Brain microvascular endothelial cell (primary cell): ENCODE measurements at regions not wholly inside any gene's neighbourhood (a gene's known extent, or its start where the extent isn't known, plus 50 kb on each side); places are given as distances from the start of the nearest gene placed in this dataset.

Experiments used
- DNase-seq: peaks from one replicate; pipeline ENCODE4 v3.0.0-alpha.2; 2020
- H3K27ac ChIP-seq: fragments of 250-450 bp; sonication (Bioruptor Pico); 2 replicates; pipeline ENCODE4 v1.5.1; 2020; ENCODE audit warnings: mild to moderate bottlenecking, moderate library complexity
- H3K27me3 ChIP-seq: fragments of 250-450 bp; sonication (Bioruptor Pico); replicated peaks from 2 replicates; pipeline ENCODE4 v1.5.1; 2020; ENCODE audit warnings: mild to moderate bottlenecking
- H3K36me3 ChIP-seq: fragments of 250-450 bp; sonication (Bioruptor Pico); replicated peaks from 2 replicates; pipeline ENCODE4 v1.5.1; 2020; ENCODE audit warnings: mild to moderate bottlenecking
- H3K4me3 ChIP-seq: 2 replicates; pipeline ENCODE4 v1.5.1; 2011; ENCODE audit warnings: low read depth, mild to moderate bottlenecking, control low read depth, low read length, moderate library complexity
- CTCF ChIP-seq: IDR thresholded peaks from 2 replicates; pipeline ENCODE4 v1.5.1; 2011; ENCODE audit warnings: low read depth, mild to moderate bottlenecking, moderate library complexity, low read length, control low read depth, inconsistent platforms; ENCODE audit errors: missing control alignments
- in situ Hi-C: cut with HindIII; loops from 2 replicates; pipeline ENCODE4 v1.10.0; 2017; ENCODE audit warnings: low sequenced_read_pairs, low pct_ligation_motif_present

- in situ Hi-C loops = no loop called here
- no peak for TF ChIP-seq CTCF
- no peaks in the 10 kb centered on the region for H3K27me3 ChIP-seq
- H3K36me3 ChIP-seq = no peaks in the 10 kb centered on the region
- no peak overlapping the region for H3K4me3 ChIP-seq
- H3K27ac ChIP-seq = no peak overlapping the region
- no peak for DNase-seq
These were observed 166.5 kb upstream of the PITRM1 start for GRCh38 chr10:3339121-3339520.

- no peak overlapping the region for H3K27ac ChIP-seq
- no peaks in the 10 kb centered on the region for H3K36me3 ChIP-seq
- no peak overlapping the region for H3K4me3 ChIP-seq
- no peak for TF ChIP-seq CTCF
- DNase-seq = no peak
- no peaks in the 10 kb centered on the region for H3K27me3 ChIP-seq
- in situ Hi-C loops = no loop called here
These were observed 165.2 kb upstream of the PITRM1 start for GRCh38 chr10:3337741-3338140.

GRCh38 chr10:3336673-3337293 is 164.2 kb upstream of the PITRM1 start:
- no peak for TF ChIP-seq CTCF
- Histone ChIP-seq H3K36me3 (no peaks in the 10 kb centered on the region), H3K27me3 (no peaks in the 10 kb centered on the region), H3K4me3 (no peak overlapping the region), H3K27ac (no peak overlapping the region)
- in situ Hi-C loops = no loop called here
- no peak for DNase-seq

- no peaks in the 10 kb centered on the region for H3K36me3 ChIP-seq
- in situ Hi-C loops = no loop called here
- DNase-seq = no peak
- no peaks in the 10 kb centered on the region for H3K27me3 ChIP-seq
- no peak for TF ChIP-seq CTCF
- H3K4me3 ChIP-seq = no peak overlapping the region
- no peak overlapping the region for H3K27ac ChIP-seq
These were observed 160.8 kb upstream of the PITRM1 start for GRCh38 chr10:3333426-3333825.

- in situ Hi-C loops = no loop called here
These were observed 159.2 kb upstream of the PITRM1 start for GRCh38 chr10:3331690-3332230.

More at GRCh38 chr10:3331690-3332230, 159.2 kb upstream of the PITRM1 start:
- TF ChIP-seq CTCF = no peak
- no peak for DNase-seq
- H3K4me3 ChIP-seq = no peak overlapping the region
- H3K27ac ChIP-seq = no peak overlapping the region
- H3K27me3 ChIP-seq = no peaks in the 10 kb centered on the region
- no peaks in the 10 kb centered on the region for H3K36me3 ChIP-seq
